HCT116 (cell line): ENCODE measurements at regions not wholly inside any gene's neighbourhood (a gene's known extent, or its start where the extent isn't known, plus 50 kb on each side); places are given as distances from the start of the nearest gene placed in this dataset.

Experiments used
- ATAC-seq: fragments of 200-7000 bp; cut with Tn5 transposase; 2 replicates; pipeline ENCODE4 v1.9.1; 2020; ENCODE audit warnings: mild to moderate bottlenecking, moderate library complexity
- BruUV-seq: library from RNA; stranded (reverse); fragments of 400-500 nt; replicated peaks from 2 replicates; lab custom pipeline; 2021; lab: Mats Ljungman, UMichigan
- CTCF ChIA-PET: fragments of 300-600 bp; sonication (Branson Sonifier 250); formaldehyde crosslinking; loops from one replicate; lab custom pipeline; 2021; ENCODE audit warnings: antibody characterized with exemption; lab: Charles Lee
- POLR2A ChIA-PET: fragments of 300-600, 350-600 bp; sonication (Branson Sonifier 250); formaldehyde crosslinking; loops from one replicate; lab custom pipeline; 2021; ENCODE audit warnings: antibody characterized with exemption; lab: Charles Lee
- RAD21 ChIA-PET, 2 experiments: fragments of 300-600 bp; sonication (Branson Sonifier 250); formaldehyde crosslinking; loops; one replicate each; lab custom pipeline; 2023; ENCODE audit warnings: low total read pairs in 2 of 2; ENCODE audit not compliant: uncharacterized antibody in 2 of 2, unreplicated experiment in 2 of 2, low non-redundant PET in 1 of 2; lab: Charles Lee
- DNase-seq: peaks from one replicate; pipeline ENCODE4 v3.0.0-alpha.2; 2010; ENCODE audit warnings: low read depth, low spot score
- H2AFZ ChIP-seq: fragments of 200-600 bp; shearing (Covaris generic), sonication (generic); 2 replicates; pipeline ENCODE4 v1.6.1; 2017; ENCODE audit warnings: low read depth, mixed run types, mixed read lengths, antibody characterized with exemption, low read length; ENCODE audit not compliant: poor library complexity, severe bottlenecking
- H3K27ac ChIP-seq: 2 replicates; pipeline ENCODE4 v1.5.1; 2012; ENCODE audit warnings: low read depth, low read length
- H3K27me3 ChIP-seq: fragments of 200-600 bp; sonication (generic); 2 replicates; pipeline ENCODE4 v1.6.1; 2016; ENCODE audit warnings: mixed run types, low read length, mixed read lengths; ENCODE audit not compliant: insufficient read depth
- H3K36me3 ChIP-seq, 2 experiments: fragments of 200-500 bp in 1 of 2; fragments of 200-600 bp in 1 of 2; sonication (Bioruptor generic) in 1 of 2; sonication (generic) in 1 of 2; 2 replicates each; pipeline versions ENCODE4 v1.5.1 to v1.6.1; 2014 to 2016; ENCODE audit warnings: low read length in 2 of 2, inconsistent platforms in 1 of 2, mixed read lengths in 1 of 2, mixed run types in 1 of 2; ENCODE audit not compliant: insufficient read depth in 2 of 2, control insufficient read depth in 1 of 2
- H3K4me1 ChIP-seq, 2 experiments: fragments of 200-600 bp in 1 of 2; sonication (generic) in 1 of 2; 2 replicates each; pipeline versions ENCODE4 v1.5.1 to v1.6.1; 2012 to 2017; ENCODE audit warnings: low read length in 2 of 2, inconsistent platforms in 1 of 2, mild to moderate bottlenecking in 1 of 2, mixed read lengths in 1 of 2, mixed run types in 1 of 2, moderate library complexity in 1 of 2; ENCODE audit not compliant: insufficient read depth in 2 of 2, control insufficient read depth in 1 of 2
- H3K4me2 ChIP-seq: fragments of 200-600 bp; sonication (generic); 2 replicates; pipeline ENCODE4 v1.6.1; 2017; ENCODE audit warnings: mixed run types, low read length, mixed read lengths
- H3K4me3 ChIP-seq, 2 experiments: fragments of 200-600 bp in 1 of 2; sonication (generic) in 1 of 2; replicated peaks in 1 of 2; 2 replicates each; pipeline ENCODE4 v1.5.1; 2011 to 2016; ENCODE audit warnings: low read length in 2 of 2, control low read depth in 1 of 2, low read depth in 1 of 2, mild to moderate bottlenecking in 1 of 2, mixed read lengths in 1 of 2, mixed run types in 1 of 2
- H3K79me2 ChIP-seq: fragments of 200-600 bp; sonication (generic); 2 replicates; pipeline ENCODE4 v1.6.1; 2017; ENCODE audit warnings: mild to moderate bottlenecking, mixed run types, low read length, moderate library complexity, mixed read lengths; ENCODE audit not compliant: insufficient read depth
- H3K9ac ChIP-seq: fragments of 200-600 bp; sonication (generic); 2 replicates; pipeline ENCODE4 v1.6.1; 2016; ENCODE audit warnings: low read length, mixed read lengths
- H3K9me2 ChIP-seq: fragments of 200-600 bp; sonication (generic), shearing (Covaris generic); 2 replicates; pipeline ENCODE4 v1.6.1; 2017; ENCODE audit warnings: mixed run types, mild to moderate bottlenecking, moderate library complexity; ENCODE audit not compliant: insufficient read depth
- H3K9me3 ChIP-seq, 2 experiments: fragments of 200-500 bp in 1 of 2; fragments of 200-600 bp in 1 of 2; sonication (Bioruptor generic) in 1 of 2; sonication (generic) in 1 of 2; 2 replicates each; pipeline ENCODE4 v1.6.1; 2014 to 2017; ENCODE audit warnings: low read length in 2 of 2, mixed read lengths in 2 of 2, inconsistent platforms in 1 of 2, low read depth in 1 of 2, mild to moderate bottlenecking in 1 of 2, mixed run types in 1 of 2, moderate library complexity in 1 of 2; ENCODE audit not compliant: control insufficient read depth in 1 of 2, insufficient read depth in 1 of 2
- H4K20me1 ChIP-seq: fragments of 200-600 bp; sonication (generic), shearing (Covaris generic); 2 replicates; pipeline ENCODE4 v1.6.1; 2017; ENCODE audit warnings: mixed run types, mild to moderate bottlenecking, moderate library complexity; ENCODE audit not compliant: insufficient read depth
- CBX3 ChIP-seq: IDR thresholded peaks from 2 replicates; pipeline ENCODE4 v1.6.1; 2012; ENCODE audit warnings: low read depth
- EZH2phosphoT487 ChIP-seq: fragments of 200-600 bp; IDR thresholded peaks from 2 replicates; pipeline ENCODE4 v1.6.1; 2018; ENCODE audit warnings: antibody characterized with exemption, borderline replicate concordance
- FOSL1 ChIP-seq: IDR thresholded peaks from 2 replicates; pipeline ENCODE4 v1.6.1; 2012; ENCODE audit warnings: low read depth
- JUND ChIP-seq: IDR thresholded peaks from 2 replicates; pipeline ENCODE4 v1.6.1; 2012
- POLR2AphosphoS5 ChIP-seq: IDR thresholded peaks from 2 replicates; pipeline ENCODE4 v1.6.1; 2011; ENCODE audit warnings: mild to moderate bottlenecking, low read depth, low read length, moderate library complexity
- RAD21 ChIP-seq: IDR thresholded peaks from 2 replicates; pipeline ENCODE4 v1.6.1; 2012; ENCODE audit warnings: low read depth, mild to moderate bottlenecking
- SIN3A ChIP-seq: IDR thresholded peaks from 2 replicates; pipeline ENCODE4 v1.6.1; 2012; ENCODE audit warnings: low read depth
- SP1 ChIP-seq: IDR thresholded peaks from 2 replicates; pipeline ENCODE4 v1.6.1; 2012; ENCODE audit warnings: low read depth
- SRF ChIP-seq: IDR thresholded peaks from 2 replicates; pipeline ENCODE4 v1.6.1; 2012; ENCODE audit warnings: low read depth
- TCF7L2 ChIP-seq: IDR thresholded peaks from 2 replicates; pipeline ENCODE4 v1.7.0; 2011; ENCODE audit warnings: borderline replicate concordance, inconsistent platforms; ENCODE audit not compliant: insufficient read depth, insufficient read length; ENCODE audit errors: extremely low read depth
- ZNF274 ChIP-seq: fragments of 200-500 bp; sonication (Bioruptor generic); IDR thresholded peaks from 2 replicates; pipeline ENCODE4 v1.6.1; 2014; ENCODE audit warnings: mild to moderate bottlenecking, low read depth, low read length, inconsistent platforms
- intact Hi-C: fragments of 100-400 bp; cut with micrococcal nuclease; formaldehyde crosslinking; loops from 2 replicates; pipeline ENCODE4 v1.10.0; 2022
- TF ChIP-seq, protein P1 (sequence below), 3 experiments: fragments of 200-600 bp in 1 of 3; sonication (generic) in 1 of 3; IDR thresholded peaks in 2 of 3; conservative IDR thresholded peaks in 1 of 3; 2 replicates each; pipeline ENCODE4 v1.5.1; 2012 to 2017; ENCODE audit warnings: low read depth in 2 of 3, low read length in 2 of 3, antibody characterized with exemption in 1 of 3, borderline replicate concordance in 1 of 3, control low read depth in 1 of 3, mild to moderate bottlenecking in 1 of 3, mixed read lengths in 1 of 3, mixed run types in 1 of 3, moderate library complexity in 1 of 3; ENCODE audit not compliant: insufficient read depth in 1 of 3
- TF ChIP-seq, protein P2 (sequence below): IDR thresholded peaks from 2 replicates; pipeline ENCODE4 v1.6.1; 2012

DNA sequence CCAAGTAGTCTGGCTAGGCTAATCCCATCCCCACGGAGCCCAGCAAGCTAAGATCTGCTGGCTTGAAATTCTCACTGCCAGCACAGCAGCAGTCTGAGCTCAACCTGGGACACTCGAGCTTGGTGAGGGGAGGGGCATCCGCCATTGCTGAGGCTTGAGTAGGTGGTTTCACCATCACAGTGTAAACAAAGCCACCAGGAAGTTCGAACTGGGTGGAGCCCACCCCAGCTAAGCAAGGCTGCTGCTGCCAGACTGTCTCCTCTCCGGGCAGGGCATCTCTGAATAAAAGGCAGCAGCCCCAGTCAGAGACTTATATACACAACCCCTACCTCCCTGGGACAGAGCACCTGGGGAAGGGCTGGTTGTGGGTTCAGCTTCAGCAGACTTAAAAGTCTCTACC is 639.6 kb downstream of the IQCM start:
- no peak for DNase-seq
- Histone ChIP-seq H3K36me3 (no peaks in the 10 kb centered on the region), H3K4me2 (no peak overlapping the region), H3K27ac (no peak overlapping the region), H3K27me3 (no peaks in the 10 kb centered on the region), H3K9me3 (no peaks in the 10 kb centered on the region), H3K9me2 (no peaks in the 10 kb centered on the region)
- BruUV-seq: no TSS peak
- TF ChIP-seq SRF (no peak), SIN3A (no peak), ZNF274 (no peak), TCF7L2 (no peak), EZH2phosphoT487 (no peak), POLR2AphosphoS5 (no peak), JUND (no peak), FOSL1 (no peak), RAD21 (no peak), CBX3 (no peak), SP1 (no peak)
- TF ChIP-seq, protein P1, sequence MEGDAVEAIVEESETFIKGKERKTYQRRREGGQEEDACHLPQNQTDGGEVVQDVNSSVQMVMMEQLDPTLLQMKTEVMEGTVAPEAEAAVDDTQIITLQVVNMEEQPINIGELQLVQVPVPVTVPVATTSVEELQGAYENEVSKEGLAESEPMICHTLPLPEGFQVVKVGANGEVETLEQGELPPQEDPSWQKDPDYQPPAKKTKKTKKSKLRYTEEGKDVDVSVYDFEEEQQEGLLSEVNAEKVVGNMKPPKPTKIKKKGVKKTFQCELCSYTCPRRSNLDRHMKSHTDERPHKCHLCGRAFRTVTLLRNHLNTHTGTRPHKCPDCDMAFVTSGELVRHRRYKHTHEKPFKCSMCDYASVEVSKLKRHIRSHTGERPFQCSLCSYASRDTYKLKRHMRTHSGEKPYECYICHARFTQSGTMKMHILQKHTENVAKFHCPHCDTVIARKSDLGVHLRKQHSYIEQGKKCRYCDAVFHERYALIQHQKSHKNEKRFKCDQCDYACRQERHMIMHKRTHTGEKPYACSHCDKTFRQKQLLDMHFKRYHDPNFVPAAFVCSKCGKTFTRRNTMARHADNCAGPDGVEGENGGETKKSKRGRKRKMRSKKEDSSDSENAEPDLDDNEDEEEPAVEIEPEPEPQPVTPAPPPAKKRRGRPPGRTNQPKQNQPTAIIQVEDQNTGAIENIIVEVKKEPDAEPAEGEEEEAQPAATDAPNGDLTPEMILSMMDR (IDR thresholded peaks at IDR 0.05 in 2 of 3, conservative IDR thresholded peaks at IDR 0.05 in 1 of 3; ENCODE audit: borderline replicate concordance in 1 of 3, insufficient read depth in 1 of 3, low read depth in 2 of 3, low read length in 2 of 3): no peak
- TF ChIP-seq, protein P2, sequence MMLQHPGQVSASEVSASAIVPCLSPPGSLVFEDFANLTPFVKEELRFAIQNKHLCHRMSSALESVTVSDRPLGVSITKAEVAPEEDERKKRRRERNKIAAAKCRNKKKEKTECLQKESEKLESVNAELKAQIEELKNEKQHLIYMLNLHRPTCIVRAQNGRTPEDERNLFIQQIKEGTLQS: no peak
- TF ChIP-seq, all 23 proteins: peak for 0
- H3K4me3 ChIP-seq: no peak overlapping the region
- no peak overlapping the region for H3K9ac ChIP-seq
- ATAC-seq: no peak
- H3K79me2 ChIP-seq: no peaks in the 10 kb centered on the region
- ChIA-PET RAD21 (no interaction called here), CTCF (no interaction called here), POLR2A (no interaction called here)
- intact Hi-C loops: no loop called here
- no peaks in the 10 kb centered on the region for H3K4me1 ChIP-seq
- H2AFZ ChIP-seq: no peak overlapping the region
- H4K20me1 ChIP-seq: no peaks in the 10 kb centered on the region
